ENCODE measurements at regions not wholly inside any gene's neighbourhood (a gene's known extent, or its start where the extent isn't known, plus 50 kb on each side); places are given as distances from the start of the nearest gene placed in this dataset.

DNA sequence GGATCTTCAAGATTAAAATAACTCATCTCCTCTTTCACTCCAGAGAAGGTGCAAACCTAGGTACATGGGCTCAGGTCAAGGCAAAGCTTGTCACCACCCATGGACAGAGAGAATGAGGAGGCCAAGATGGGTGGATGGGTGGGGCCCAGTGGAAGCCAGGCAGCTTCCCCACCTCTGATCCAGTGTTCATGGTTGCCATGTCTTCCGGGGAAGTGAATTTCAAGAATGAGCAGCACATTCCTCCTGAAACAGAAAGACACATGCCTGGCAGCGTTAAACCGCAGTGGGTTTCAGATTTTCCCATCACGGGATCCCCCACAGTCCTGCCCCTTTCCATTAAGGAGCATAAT lies 301.7 kb downstream of the EIPR1 start:
- TF ChIP-seq, protein P1, sequence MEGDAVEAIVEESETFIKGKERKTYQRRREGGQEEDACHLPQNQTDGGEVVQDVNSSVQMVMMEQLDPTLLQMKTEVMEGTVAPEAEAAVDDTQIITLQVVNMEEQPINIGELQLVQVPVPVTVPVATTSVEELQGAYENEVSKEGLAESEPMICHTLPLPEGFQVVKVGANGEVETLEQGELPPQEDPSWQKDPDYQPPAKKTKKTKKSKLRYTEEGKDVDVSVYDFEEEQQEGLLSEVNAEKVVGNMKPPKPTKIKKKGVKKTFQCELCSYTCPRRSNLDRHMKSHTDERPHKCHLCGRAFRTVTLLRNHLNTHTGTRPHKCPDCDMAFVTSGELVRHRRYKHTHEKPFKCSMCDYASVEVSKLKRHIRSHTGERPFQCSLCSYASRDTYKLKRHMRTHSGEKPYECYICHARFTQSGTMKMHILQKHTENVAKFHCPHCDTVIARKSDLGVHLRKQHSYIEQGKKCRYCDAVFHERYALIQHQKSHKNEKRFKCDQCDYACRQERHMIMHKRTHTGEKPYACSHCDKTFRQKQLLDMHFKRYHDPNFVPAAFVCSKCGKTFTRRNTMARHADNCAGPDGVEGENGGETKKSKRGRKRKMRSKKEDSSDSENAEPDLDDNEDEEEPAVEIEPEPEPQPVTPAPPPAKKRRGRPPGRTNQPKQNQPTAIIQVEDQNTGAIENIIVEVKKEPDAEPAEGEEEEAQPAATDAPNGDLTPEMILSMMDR (IDR thresholded peaks at IDR 0.05) = no peak
- TF ChIP-seq POLR2A (IDR thresholded peaks at IDR 0.05) = no peak

Data from lower leg skin (tissue), 3 donors.